ENCODE measurements at regions not wholly inside any gene's neighbourhood (a gene's known extent, or its start where the extent isn't known, plus 50 kb on each side); places are given as distances from the start of the nearest gene placed in this dataset.

GRCh38 chr17:14461227-14461548, 160.3 kb downstream of the HS3ST3B1 start:
- H3K79me2 ChIP-seq (ENCODE audit: low read length), result no peaks in the 10 kb centered on the region
- no peaks in the 10 kb centered on the region for H4K20me1 ChIP-seq (ENCODE audit: insufficient read depth, low read length)
- TF ChIP-seq CTCF (IDR thresholded peaks at IDR 0.05; ENCODE audit: low read depth, low read length) (no peak), EZH2phosphoT487 (IDR thresholded peaks at IDR 0.05; ENCODE audit: low read depth) (no peak)
- no peak overlapping the region for H2AFZ ChIP-seq (ENCODE audit: low read depth, low read length)
- no peaks in the 10 kb centered on the region for H3K4me1 ChIP-seq (ENCODE audit: low read length)
- H3K36me3 ChIP-seq (replicated peaks; ENCODE audit: low read depth, low read length), result no peaks in the 10 kb centered on the region
- H3K9me3 ChIP-seq (ENCODE audit: insufficient read depth, low read length), result no peaks in the 10 kb centered on the region
- no peak overlapping the region for H3K4me3 ChIP-seq (ENCODE audit: low read length)
- no peak overlapping the region for H3K9ac ChIP-seq (ENCODE audit: low read length)
- no peak overlapping the region for H3K4me2 ChIP-seq (ENCODE audit: low read length)
- H3K27me3 ChIP-seq (ENCODE audit: low read depth, low read length), result no peaks in the 10 kb centered on the region
- no peak overlapping the region for H3K27ac ChIP-seq (ENCODE audit: low read length)

- H3K4me1 ChIP-seq (ENCODE audit: low read length), result no peaks in the 10 kb centered on the region
- H3K4me2 ChIP-seq (ENCODE audit: low read length), result no peak overlapping the region
- TF ChIP-seq EZH2phosphoT487 (IDR thresholded peaks at IDR 0.05; ENCODE audit: low read depth), result no peak
- no peak for TF ChIP-seq CTCF (IDR thresholded peaks at IDR 0.05; ENCODE audit: low read depth, low read length)
Observed at GRCh38 chr17:14460516-14461226, 159.8 kb downstream of the HS3ST3B1 start.

GRCh38 chr17:14459955-14460354, 159.1 kb downstream of the HS3ST3B1 start:
- TF ChIP-seq CTCF (IDR thresholded peaks at IDR 0.05; ENCODE audit: low read depth, low read length) (no peak), EZH2phosphoT487 (IDR thresholded peaks at IDR 0.05; ENCODE audit: low read depth) (no peak)
- no peaks in the 10 kb centered on the region for H4K20me1 ChIP-seq (ENCODE audit: insufficient read depth, low read length)
- H3K27ac ChIP-seq (ENCODE audit: low read length), result no peak overlapping the region
- H3K27me3 ChIP-seq (ENCODE audit: low read depth, low read length), result no peaks in the 10 kb centered on the region
- no peaks in the 10 kb centered on the region for H3K9me3 ChIP-seq (ENCODE audit: insufficient read depth, low read length)
- H2AFZ ChIP-seq (ENCODE audit: low read depth, low read length), result no peak overlapping the region
- no peaks in the 10 kb centered on the region for H3K36me3 ChIP-seq (replicated peaks; ENCODE audit: low read depth, low read length)
- H3K79me2 ChIP-seq (ENCODE audit: low read length), result no peaks in the 10 kb centered on the region
- H3K9ac ChIP-seq (ENCODE audit: low read length), result no peak overlapping the region
- H3K4me1 ChIP-seq (ENCODE audit: low read length), result no peaks in the 10 kb centered on the region
- H3K4me3 ChIP-seq (ENCODE audit: low read length), result no peak overlapping the region
- no peak overlapping the region for H3K4me2 ChIP-seq (ENCODE audit: low read length)

More at GRCh38 chr17:14460516-14461226, 159.8 kb downstream of the HS3ST3B1 start:
- Histone ChIP-seq H2AFZ (ENCODE audit: low read depth, low read length) (no peak overlapping the region), H3K9ac (ENCODE audit: low read length) (no peak overlapping the region), H3K4me3 (ENCODE audit: low read length) (no peak overlapping the region), H4K20me1 (ENCODE audit: insufficient read depth, low read length) (no peaks in the 10 kb centered on the region), H3K27ac (ENCODE audit: low read length) (no peak overlapping the region), H3K79me2 (ENCODE audit: low read length) (no peaks in the 10 kb centered on the region), H3K9me3 (ENCODE audit: insufficient read depth, low read length) (no peaks in the 10 kb centered on the region), H3K27me3 (ENCODE audit: low read depth, low read length) (no peaks in the 10 kb centered on the region), H3K36me3 (replicated peaks; ENCODE audit: low read depth, low read length) (no peaks in the 10 kb centered on the region)

GRCh38 chr17:14458724-14459123, 157.8 kb downstream of the HS3ST3B1 start:
- Histone ChIP-seq H3K27ac (ENCODE audit: low read length) (no peak overlapping the region), H3K4me3 (ENCODE audit: low read length) (no peak overlapping the region), H4K20me1 (ENCODE audit: insufficient read depth, low read length) (no peaks in the 10 kb centered on the region), H3K36me3 (replicated peaks; ENCODE audit: low read depth, low read length) (no peaks in the 10 kb centered on the region), H2AFZ (ENCODE audit: low read depth, low read length) (no peak overlapping the region), H3K79me2 (ENCODE audit: low read length) (no peaks in the 10 kb centered on the region), H3K9me3 (ENCODE audit: insufficient read depth, low read length) (no peaks in the 10 kb centered on the region), H3K4me1 (ENCODE audit: low read length) (no peaks in the 10 kb centered on the region), H3K4me2 (ENCODE audit: low read length) (no peak overlapping the region), H3K27me3 (ENCODE audit: low read depth, low read length) (no peaks in the 10 kb centered on the region), H3K9ac (ENCODE audit: low read length) (no peak overlapping the region)
- TF ChIP-seq CTCF (IDR thresholded peaks at IDR 0.05; ENCODE audit: low read depth, low read length), result no peak
- TF ChIP-seq EZH2phosphoT487 (IDR thresholded peaks at IDR 0.05; ENCODE audit: low read depth), result no peak
